ENCODE measurements at regions not wholly inside any gene's neighbourhood (a gene's known extent, or its start where the extent isn't known, plus 50 kb on each side); places are given as distances from the start of the nearest gene placed in this dataset.

DNA sequence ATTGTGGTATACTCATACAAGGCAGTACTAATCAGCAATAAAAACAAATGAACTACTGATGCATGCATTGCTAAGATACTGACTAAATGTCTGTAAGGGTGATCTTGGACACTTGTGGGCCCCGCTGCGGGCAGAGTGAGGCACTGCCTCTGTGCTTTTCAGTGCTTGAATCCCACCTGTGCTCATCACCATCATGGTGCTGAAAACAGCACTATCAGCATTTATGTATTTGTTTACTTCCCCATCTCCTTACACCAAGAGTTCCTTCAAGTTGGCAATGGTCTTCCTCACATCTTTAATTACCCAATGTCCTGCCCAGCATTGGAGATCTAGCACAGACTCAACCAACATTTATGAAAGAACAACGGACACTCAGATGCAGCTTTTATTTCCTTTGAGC, 193.7 kb upstream of the RFC3 start:
- ChIA-PET CTCF (interaction anchor here (0.8 to 2.2 kb wide), 3 partner anchors 11 to 100 kb away, joined by 3 to 6 read pairs (median 3); no protein-coding TSS in a partner anchor), POLR2A (no interaction called here)
- no peak for DNase-seq (ENCODE audit: extremely low spot score)
- TF ChIP-seq, protein P1, sequence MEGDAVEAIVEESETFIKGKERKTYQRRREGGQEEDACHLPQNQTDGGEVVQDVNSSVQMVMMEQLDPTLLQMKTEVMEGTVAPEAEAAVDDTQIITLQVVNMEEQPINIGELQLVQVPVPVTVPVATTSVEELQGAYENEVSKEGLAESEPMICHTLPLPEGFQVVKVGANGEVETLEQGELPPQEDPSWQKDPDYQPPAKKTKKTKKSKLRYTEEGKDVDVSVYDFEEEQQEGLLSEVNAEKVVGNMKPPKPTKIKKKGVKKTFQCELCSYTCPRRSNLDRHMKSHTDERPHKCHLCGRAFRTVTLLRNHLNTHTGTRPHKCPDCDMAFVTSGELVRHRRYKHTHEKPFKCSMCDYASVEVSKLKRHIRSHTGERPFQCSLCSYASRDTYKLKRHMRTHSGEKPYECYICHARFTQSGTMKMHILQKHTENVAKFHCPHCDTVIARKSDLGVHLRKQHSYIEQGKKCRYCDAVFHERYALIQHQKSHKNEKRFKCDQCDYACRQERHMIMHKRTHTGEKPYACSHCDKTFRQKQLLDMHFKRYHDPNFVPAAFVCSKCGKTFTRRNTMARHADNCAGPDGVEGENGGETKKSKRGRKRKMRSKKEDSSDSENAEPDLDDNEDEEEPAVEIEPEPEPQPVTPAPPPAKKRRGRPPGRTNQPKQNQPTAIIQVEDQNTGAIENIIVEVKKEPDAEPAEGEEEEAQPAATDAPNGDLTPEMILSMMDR (IDR thresholded peaks at IDR 0.05; ENCODE audit: control extremely low read depth, extremely low read depth, low read depth, missing control alignments): no peak

DNA sequence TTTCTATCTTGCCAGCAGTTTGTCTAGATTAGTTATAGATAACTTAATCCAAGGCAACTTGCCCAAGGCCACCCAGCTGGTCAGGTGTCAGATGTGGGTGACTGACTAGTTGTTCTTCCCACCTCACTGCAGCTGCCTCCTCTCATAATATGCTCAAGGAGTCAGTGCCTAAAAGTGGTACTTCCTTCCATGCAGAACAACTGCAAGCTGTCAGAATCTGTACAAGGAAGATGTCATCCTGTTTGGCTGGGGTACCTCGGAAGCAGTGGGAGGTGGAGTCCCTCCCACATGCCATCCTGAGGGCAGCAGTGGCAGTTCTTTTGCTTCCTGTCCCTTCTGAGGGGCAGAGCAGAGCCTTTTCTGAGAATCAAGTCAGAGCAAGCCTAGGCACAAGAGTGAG, 193.2 kb upstream of the RFC3 start:
- CTCF ChIA-PET: interaction anchor here (0.8 to 2.2 kb wide), 2 partner anchors 11 to 18 kb away, joined by 3 to 6 read pairs; no protein-coding TSS in a partner anchor
- TF ChIP-seq, protein P1 (IDR thresholded peaks at IDR 0.05; ENCODE audit: control extremely low read depth, extremely low read depth, low read depth, missing control alignments): no peak
- DNase-seq (ENCODE audit: extremely low spot score): no peak
- POLR2A ChIA-PET: no interaction called here

DNA sequence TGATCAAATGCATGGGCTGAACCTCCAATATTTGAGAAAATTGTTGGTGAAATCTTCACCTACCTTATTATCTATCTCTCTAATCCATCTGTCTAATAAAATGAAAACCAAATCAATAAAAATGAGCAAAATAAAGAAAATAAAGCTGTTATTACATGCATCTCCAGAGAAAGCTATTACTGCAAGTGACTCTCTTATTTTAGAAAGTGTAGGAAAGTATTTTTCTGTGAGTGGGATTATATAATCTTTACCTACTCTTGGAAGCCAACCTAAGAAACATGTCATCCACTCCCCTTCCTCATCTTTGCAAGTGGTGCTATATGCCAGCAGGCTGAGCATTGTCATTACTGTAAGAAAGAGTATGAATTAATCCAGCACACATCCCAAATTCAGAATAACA, 191.5 kb upstream of the RFC3 start:
- ChIA-PET POLR2A (no interaction called here), CTCF (interaction anchor here (0.7 to 2.1 kb wide), 4 partner anchors 11 to 80 kb away, joined by 3 to 7 read pairs (median 3); no protein-coding TSS in a partner anchor)
- DNase-seq (ENCODE audit: extremely low spot score): no peak
- TF ChIP-seq, protein P1 (IDR thresholded peaks at IDR 0.05; ENCODE audit: control extremely low read depth, extremely low read depth, low read depth, missing control alignments): no peak

DNA sequence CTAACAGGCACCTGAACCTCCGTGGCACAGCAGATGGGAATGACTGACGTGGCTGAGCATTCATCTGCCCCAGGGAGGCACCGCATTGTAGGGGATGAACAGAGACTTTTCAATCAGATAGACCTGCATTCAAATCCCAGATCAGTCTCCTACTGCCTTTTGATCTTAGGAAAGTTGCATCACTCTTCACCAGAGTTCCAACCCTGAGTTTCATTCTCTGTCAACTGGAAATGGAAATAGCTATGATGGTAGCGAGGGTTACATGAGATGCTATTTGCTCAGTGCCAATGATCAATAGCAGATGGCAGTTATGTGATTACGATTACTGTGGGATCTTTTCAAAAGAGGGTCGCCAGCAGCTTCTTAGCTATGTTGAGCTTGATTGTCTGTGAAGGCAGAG, 189.3 kb upstream of the RFC3 start:
- CTCF ChIA-PET: interaction anchor here (1.3 to 2.0 kb wide), 4 partner anchors 9 to 96 kb away, joined by 3 to 7 read pairs (median 4); no protein-coding TSS in a partner anchor
- no peak for DNase-seq (ENCODE audit: extremely low spot score)
- TF ChIP-seq, protein P1 (IDR thresholded peaks at IDR 0.05; ENCODE audit: control extremely low read depth, extremely low read depth, low read depth, missing control alignments): no peak
- POLR2A ChIA-PET: interaction anchor here (0.6 kb wide), 1 partner anchor 440 kb away, joined by 3 read pairs; no protein-coding TSS in a partner anchor

DNA sequence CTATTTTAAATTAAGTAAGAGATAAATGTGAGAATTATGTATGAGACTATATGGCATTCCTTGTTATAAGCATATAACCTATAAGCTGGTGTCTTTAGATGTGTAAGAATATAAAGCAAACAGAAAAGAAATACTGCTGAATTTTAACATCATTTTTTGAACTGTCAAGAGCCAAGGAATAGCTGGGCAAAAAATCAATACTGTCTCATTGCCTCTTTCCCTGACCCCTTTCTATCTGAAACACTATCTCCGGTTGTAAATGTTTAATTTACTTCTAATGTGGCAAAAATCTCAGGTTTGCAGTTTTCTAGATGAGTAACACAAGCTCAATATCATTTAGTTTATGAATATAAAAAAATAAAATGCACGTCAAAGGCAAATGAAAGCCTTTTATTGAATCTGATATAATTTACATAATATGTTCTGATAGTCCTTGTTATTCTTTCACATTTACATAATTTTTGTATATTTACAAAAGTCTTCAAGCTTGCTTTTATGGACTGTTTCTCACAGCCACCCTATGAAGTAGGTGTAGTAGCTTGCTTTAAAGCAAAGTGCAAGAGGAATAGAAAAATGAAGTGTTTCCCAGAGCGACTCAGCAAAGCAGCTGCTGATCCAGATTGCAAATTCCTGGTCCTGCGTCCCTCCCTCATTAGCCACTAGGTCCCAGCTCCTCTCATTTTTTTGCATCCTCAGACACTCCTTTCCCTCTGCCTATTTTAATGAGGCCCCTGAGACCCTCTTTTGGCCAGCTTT, 188.2 kb upstream of the RFC3 start:
- CTCF ChIA-PET: interaction anchor here (1.3 to 2.0 kb wide), 4 partner anchors 8 to 44 kb away, joined by 3 to 7 read pairs (median 4); no protein-coding TSS in a partner anchor

DNA sequence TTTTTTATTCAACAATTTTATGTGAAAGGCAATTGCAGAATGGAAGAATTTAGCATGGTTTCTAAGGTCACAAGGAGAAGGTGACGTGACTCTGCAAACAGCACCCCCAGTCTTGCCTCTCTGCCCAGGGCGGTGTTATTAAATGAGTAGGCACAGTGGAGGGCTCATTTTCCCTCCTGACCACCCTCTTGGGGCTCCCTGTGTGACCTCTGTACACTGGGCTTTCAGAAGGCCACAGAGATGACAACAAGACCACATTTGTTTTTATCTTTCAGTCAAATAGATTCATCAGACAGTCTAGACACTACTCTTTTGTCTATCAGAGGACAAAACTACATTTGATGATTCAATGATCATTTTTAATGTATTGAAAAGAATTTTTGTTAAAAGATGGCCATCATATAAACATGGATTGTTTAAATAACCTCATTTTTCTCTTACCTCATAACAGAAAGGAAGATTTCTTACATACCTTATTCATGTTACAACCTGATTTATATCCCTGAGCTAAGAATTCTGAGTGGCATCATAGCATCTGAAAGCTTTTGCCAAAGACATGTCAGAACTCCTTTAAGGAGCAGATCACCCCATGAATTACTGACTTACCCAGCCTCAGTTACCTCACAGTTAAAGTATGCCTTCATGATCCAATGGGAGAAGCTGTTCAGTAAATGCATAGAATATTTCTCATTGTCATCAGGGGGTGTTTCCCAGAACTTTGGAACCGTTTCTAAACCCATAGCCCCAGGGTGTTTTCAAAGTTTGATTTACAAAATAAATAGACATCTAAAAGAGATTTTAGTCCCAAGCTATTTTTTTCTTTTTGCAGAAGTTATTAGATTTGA, 184.0 kb upstream of the RFC3 start:
- no peak for DNase-seq (ENCODE audit: extremely low spot score)
- ChIA-PET CTCF (interaction anchor here (1.4 kb wide), 1 partner anchor 8 kb away, joined by 3 read pairs; no protein-coding TSS in a partner anchor), POLR2A (no interaction called here)
- TF ChIP-seq, protein P1 (IDR thresholded peaks at IDR 0.05; ENCODE audit: control extremely low read depth, extremely low read depth, low read depth, missing control alignments): no peak

More for the DNA sequence above, 188.2 kb upstream of the RFC3 start:
- DNase-seq (ENCODE audit: extremely low spot score): no peak
- TF ChIP-seq, protein P1 (IDR thresholded peaks at IDR 0.05; ENCODE audit: control extremely low read depth, extremely low read depth, low read depth, missing control alignments): no peak
- POLR2A ChIA-PET: no interaction called here
